NB4 (cell line): ENCODE measurements at regions not wholly inside any gene's neighbourhood (a gene's known extent, or its start where the extent isn't known, plus 50 kb on each side); places are given as distances from the start of the nearest gene placed in this dataset.

Source experiments
- DNase-seq: peaks from one replicate; pipeline ENCODE4 v3.0.0; 2010; ENCODE audit warnings: low read depth
- H3K4me3 ChIP-seq: one replicate; pipeline ENCODE4 v1.5.1; 2011; ENCODE audit warnings: mild to moderate bottlenecking, low read depth, low read length, moderate library complexity
- MYC ChIP-seq: IDR thresholded peaks from 2 replicates; pipeline ENCODE4 v1.6.1; 2011; ENCODE audit warnings: low read depth, low read length
- POLR2A ChIP-seq: IDR thresholded peaks from 2 replicates; pipeline ENCODE4 v1.6.1; 2011; ENCODE audit warnings: mild to moderate bottlenecking; ENCODE audit not compliant: insufficient read length; ENCODE audit errors: extremely low read depth
- TF ChIP-seq, protein P1 (sequence below): IDR thresholded peaks from 2 replicates; pipeline ENCODE4 v1.6.1; 2011; ENCODE audit warnings: low read depth, low read length
- TF ChIP-seq, protein P2 (sequence below): IDR thresholded peaks from one replicate; pipeline ENCODE4 v1.5.1; 2012; ENCODE audit warnings: low read depth, low read length

DNA sequence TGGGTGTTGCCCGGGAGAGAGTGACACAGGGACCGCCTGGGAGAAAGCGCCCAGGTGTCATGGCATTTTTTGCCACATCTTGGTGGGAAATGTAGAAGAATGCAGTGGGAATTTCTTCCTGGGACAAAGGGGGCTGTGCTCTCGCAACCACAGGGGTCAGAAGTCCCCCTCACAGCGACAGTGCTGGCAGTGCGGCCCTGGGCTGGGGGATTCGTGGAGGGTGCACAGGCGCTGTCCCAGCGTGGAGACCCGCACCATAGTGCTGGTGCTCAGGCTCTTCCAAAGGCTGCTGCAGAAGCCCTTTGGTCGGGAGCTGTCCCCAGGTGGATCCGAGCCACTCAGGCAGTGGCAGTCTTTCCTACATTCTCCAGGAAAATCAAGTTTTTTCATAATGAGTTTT lies 128.8 kb upstream of the SOX11 start:
- no peak for DNase-seq
- H3K4me3 ChIP-seq: no peak overlapping the region
- TF ChIP-seq, protein P1, sequence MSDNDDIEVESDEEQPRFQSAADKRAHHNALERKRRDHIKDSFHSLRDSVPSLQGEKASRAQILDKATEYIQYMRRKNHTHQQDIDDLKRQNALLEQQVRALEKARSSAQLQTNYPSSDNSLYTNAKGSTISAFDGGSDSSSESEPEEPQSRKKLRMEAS: no peak
- TF ChIP-seq POLR2A (no peak), MYC (no peak)
- TF ChIP-seq, protein P2, sequence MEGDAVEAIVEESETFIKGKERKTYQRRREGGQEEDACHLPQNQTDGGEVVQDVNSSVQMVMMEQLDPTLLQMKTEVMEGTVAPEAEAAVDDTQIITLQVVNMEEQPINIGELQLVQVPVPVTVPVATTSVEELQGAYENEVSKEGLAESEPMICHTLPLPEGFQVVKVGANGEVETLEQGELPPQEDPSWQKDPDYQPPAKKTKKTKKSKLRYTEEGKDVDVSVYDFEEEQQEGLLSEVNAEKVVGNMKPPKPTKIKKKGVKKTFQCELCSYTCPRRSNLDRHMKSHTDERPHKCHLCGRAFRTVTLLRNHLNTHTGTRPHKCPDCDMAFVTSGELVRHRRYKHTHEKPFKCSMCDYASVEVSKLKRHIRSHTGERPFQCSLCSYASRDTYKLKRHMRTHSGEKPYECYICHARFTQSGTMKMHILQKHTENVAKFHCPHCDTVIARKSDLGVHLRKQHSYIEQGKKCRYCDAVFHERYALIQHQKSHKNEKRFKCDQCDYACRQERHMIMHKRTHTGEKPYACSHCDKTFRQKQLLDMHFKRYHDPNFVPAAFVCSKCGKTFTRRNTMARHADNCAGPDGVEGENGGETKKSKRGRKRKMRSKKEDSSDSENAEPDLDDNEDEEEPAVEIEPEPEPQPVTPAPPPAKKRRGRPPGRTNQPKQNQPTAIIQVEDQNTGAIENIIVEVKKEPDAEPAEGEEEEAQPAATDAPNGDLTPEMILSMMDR: no peak

DNA sequence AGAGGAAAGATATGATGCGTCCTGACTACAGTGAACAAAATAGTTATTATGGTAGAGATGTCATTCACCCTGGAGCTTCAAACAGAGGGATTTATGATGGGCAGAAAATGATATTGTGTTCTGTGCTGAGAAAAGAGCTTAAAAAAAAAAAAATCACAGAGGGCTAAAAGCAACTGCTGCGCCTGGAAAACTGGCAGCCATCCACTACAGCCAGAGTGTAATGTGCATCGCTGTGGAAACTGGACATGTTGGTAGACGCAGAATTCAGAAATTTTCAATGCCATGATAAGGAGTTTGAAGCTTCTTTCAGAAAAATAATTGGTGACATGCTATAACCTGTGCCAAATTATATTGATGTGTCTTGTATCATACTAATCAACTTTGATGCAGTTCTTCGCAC lies 122.9 kb upstream of the SOX11 start:
- no peak for TF ChIP-seq POLR2A
- no peak for TF ChIP-seq MYC
- TF ChIP-seq, protein P2: no peak
- TF ChIP-seq, protein P1: no peak
- no peak overlapping the region for H3K4me3 ChIP-seq
- DNase-seq: no peak

DNA sequence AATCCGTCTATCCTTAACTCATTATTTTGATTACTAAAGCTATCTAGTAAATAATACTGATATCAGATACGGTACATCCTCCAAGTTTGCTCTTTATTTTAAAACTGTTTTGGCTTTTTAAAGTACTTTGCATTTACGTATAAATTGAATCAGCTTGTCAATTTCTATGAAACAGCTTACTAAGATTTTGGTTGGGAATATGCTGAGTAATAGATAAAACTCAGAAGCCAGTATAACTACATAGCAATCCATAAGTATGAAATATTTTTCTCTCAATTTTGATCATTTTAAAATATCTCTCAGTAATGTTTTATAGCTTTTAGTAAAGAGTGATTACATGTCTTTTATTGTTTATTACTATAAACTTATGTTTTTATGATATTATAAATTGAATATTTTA lies 116.2 kb upstream of the SOX11 start:
- DNase-seq: no peak
- TF ChIP-seq, protein P2: no peak
- TF ChIP-seq POLR2A (no peak), MYC (no peak)
- TF ChIP-seq, protein P1: no peak
- no peak overlapping the region for H3K4me3 ChIP-seq

DNA sequence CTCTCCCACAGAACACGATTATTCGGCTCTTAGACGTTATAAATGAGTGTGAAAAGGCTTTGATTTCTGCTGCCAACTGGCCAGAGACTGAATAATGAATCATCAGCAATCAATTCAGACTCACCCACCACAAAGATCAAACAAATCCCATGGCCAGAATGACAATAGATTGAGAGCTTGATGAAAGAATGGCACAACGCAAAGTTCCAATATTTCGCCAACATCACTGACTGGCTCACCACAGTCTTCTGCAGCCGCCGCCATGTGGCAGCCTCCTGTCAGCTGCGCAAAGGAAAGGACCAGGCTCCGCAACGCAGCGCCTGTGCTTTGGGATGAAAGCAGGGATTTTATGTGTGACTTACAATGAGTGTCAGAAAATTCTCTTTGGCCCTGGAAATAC lies 104.4 kb upstream of the SOX11 start:
- TF ChIP-seq POLR2A (no peak), MYC (no peak)
- TF ChIP-seq, protein P1: no peak
- TF ChIP-seq, protein P2: no peak
- no peak overlapping the region for H3K4me3 ChIP-seq
- no peak for DNase-seq

DNA sequence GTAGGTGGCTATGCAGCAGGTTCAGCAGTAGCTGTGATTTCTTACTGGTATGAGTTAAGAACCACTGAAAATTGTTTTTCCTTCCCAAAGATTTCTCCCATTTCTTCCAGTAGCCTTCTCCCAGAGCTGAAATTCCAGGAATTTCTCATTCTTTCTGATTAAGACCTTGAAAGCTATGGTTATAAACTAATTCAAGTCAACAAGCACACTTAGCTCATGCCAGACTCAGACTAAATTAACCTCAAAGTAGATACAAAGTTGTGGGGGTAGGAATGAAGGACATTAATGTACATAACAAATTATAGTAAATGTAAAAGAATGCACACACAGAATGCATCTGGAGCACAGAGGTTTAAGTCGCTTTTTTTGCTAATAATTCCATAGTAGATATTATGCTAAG lies 103.6 kb upstream of the SOX11 start:
- no peak overlapping the region for H3K4me3 ChIP-seq
- no peak for DNase-seq
- TF ChIP-seq, protein P1: no peak
- no peak for TF ChIP-seq POLR2A
- TF ChIP-seq, protein P2: no peak
- no peak for TF ChIP-seq MYC

DNA sequence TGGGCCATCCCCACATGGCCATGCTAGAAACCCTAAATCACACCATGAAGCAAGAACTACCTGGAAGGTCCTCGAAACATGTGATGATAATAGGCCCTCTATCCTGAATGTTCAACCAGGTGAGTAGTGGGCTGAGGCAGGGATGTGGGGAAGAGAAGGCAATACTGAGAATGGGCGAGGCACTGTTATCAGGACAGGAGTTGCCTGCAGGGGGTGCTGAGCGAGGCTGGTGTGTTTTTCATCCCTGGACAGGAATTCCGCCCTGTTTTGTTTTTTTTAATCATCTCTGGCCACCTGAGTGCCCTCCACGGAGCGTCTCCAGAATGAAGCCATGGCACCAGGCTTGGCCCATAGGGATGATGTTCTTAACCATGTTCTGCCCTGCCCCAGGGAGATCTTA lies 103.0 kb upstream of the SOX11 start:
- TF ChIP-seq POLR2A (no peak), MYC (no peak)
- TF ChIP-seq, protein P1: no peak
- TF ChIP-seq, protein P2: no peak
- DNase-seq: no peak

More for the DNA sequence above, 103.0 kb upstream of the SOX11 start:
- H3K4me3 ChIP-seq: no peak overlapping the region
